ENCODE measurements at regions not wholly inside any gene's neighbourhood (a gene's known extent, or its start where the extent isn't known, plus 50 kb on each side); places are given as distances from the start of the nearest gene placed in this dataset.
"Not testable (repeated sequence)": the region's sequence is repeated elsewhere in the genome, so short reads cannot be mapped to it uniquely, and the experiment has no call there.

DNA sequence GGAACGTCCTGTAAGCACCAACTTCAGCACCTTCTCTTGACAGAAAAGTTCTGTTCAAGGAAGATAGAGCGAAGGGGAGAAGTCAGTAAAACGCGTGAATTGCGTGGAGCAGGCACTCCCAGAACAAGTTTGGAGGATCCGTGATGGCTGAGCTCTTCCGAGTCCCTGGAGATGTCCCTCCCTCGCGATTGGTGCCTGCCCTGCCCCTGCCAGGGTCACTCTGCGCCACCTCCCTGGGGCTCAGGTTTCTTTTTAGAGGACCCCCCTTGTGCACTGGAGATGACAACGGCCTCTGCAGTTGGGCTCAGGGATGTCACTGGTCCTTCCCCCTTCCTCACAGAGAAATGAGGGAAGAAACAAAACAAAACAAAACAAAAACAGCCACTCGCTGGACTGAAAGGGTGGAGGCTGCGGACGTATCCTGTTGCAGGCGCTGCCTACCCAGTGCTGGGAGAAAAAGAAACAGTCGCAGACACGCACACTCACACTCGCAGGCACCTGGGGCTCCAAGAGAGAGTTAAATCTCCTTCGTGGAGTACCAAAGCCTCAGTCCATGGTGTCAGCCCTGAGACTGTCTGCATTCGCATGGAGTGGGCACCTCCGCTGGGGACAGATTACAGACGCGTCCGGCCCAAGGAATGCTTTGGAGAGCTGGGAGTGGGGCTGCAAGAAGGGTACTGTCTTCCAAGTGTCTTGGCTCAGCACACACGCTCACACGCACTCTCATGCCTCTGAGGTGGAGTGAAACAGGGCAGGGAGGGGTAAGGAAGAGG lies 512.7 kb downstream of the SLCO4C1 start:
- DNase-seq (ENCODE audit: low read depth in 4 of 4, low spot score in 3 of 4) = peak in 1 of 4 donors; percentile 2

DNA sequence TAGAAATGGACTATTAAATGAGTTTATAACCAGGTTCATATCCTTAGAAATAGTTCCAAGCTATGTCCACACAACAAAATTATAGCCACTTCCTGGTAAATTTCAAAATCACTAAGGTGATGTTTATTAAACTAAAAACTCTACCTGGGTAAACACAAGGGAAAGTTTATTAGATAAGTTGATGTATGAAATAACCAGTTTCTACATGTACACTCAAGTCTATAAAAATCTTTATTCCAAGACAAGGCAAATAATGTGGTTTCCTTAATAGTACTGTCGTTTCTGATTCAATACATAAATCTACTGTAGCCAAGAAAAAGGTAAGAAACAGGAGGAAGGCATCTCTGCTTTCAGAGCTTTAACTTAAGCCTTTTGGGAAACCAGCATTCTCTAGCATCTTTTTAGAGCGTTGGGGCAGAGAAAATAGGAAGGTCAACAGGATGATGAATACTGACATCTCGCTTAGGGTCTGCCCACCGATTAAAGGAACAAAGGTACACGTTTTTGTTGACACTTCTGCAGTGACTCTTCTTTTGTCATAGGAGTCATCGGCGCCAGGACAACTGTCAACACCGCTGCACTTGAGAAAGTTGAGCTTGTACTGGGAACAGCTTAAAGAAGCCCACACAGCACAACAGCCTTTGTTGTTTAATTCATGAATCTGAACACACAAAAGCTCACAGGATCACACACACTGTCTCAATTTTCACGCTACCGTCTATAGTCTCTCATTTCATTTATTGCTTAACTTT lies 513.6 kb downstream of the SLCO4C1 start:
- no peak for DNase-seq (ENCODE audit: low read depth in 4 of 4, low spot score in 3 of 4)

GRCh38 chr5:101751105-101751504 lies 545.0 kb downstream of the SLCO4C1 start:
- no peak for DNase-seq (ENCODE audit: low read depth in 4 of 4, low spot score in 3 of 4)

GRCh38 chr5:101743000-101743399 lies 553.1 kb downstream of the SLCO4C1 start:
- DNase-seq (ENCODE audit: low read depth in 4 of 4, low spot score in 3 of 4) = not testable (repeated sequence)

DNA sequence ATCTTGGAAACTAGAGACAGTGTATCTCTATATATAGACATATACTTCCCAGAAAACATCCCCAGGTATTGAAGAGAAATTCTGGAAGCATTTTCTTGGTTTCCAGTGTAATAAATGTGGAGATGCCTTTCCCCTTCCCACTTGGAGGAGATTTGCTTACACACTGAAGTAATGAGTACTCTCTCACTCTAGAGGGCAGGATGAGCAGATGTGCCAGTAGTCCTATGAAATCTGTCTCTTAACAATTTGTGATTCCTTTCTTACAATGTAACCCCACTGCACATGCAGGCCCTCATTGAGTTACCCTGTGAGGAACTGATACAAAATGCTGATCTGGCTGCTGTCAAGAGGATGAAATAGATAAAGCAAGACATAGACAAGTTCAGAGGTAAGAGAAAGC lies 567.2 kb downstream of the SLCO4C1 start:
- no peak for DNase-seq (ENCODE audit: low read depth in 4 of 4, low spot score in 3 of 4)

DNA sequence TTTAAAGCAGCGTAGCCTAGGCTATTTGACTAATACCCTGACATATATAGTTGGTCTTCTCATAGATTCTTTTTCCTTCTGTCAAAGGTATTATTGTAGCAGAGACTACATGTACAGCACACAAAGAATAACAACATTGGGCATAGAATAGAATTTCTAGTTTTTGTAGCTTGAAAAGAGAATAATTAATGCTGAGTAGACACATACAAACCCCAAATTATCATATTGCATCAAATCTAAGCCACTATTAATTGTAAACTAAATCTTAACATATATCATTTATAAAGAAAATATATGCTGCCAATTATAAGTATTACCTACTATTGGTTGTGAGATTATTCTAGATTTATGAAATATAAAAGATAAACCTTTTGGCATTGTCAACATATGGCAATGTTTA lies 574.5 kb downstream of the SLCO4C1 start:
- DNase-seq (ENCODE audit: low read depth in 4 of 4, low spot score in 3 of 4) = no peak

GRCh38 chr5:101720033-101720432 lies 576.1 kb downstream of the SLCO4C1 start:
- no peak for DNase-seq (ENCODE audit: low read depth in 4 of 4, low spot score in 3 of 4)

DNA sequence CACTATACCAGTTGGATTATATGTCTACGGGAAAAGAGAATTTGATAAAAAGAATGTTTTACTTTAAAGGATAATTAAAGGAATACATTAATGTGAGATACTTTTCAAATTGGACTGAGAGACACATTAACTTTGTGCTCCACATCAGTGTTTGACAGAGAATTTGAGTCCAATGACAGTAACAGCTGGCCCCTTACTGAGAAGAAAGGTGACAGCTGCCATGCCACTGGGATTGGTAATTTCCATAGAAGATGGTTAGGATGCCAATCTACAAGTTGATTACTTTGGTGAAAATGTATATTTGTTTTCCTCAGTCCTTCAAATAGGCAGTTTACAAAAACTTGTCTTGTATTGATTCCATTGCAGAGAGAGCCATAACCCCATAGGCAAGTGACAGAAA lies 578.4 kb downstream of the SLCO4C1 start:
- no peak for DNase-seq (ENCODE audit: low read depth in 4 of 4, low spot score in 3 of 4)

GRCh38 chr5:101716941-101717340 lies 579.1 kb downstream of the SLCO4C1 start:
- DNase-seq (ENCODE audit: low read depth in 4 of 4, low spot score in 3 of 4) = no peak

DNA sequence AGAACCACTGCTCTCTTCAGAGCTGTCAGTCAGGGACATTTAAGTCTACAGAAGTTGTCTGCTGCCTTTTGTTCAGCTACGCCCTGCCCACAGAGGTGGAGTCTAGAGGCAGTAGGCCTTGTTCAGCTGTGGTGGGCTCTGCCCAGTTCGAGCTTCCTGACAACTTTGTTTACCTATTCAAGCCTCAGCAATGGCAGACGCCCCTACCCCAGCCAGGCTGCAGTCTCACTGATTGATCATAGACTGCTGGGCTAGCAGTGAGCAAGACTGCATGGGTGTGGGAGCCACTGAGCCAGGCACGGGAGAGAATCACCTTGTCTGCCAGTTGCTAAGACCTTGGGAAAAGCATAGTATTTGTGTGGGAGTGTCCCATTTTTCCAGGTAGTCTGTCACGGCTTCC lies 580.3 kb downstream of the SLCO4C1 start:
- not testable (repeated sequence) for DNase-seq (ENCODE audit: low read depth in 4 of 4, low spot score in 3 of 4)

GRCh38 chr5:101689306-101689705 lies 606.8 kb downstream of the SLCO4C1 start:
- no peak for DNase-seq (ENCODE audit: low read depth in 4 of 4, low spot score in 3 of 4)

DNA sequence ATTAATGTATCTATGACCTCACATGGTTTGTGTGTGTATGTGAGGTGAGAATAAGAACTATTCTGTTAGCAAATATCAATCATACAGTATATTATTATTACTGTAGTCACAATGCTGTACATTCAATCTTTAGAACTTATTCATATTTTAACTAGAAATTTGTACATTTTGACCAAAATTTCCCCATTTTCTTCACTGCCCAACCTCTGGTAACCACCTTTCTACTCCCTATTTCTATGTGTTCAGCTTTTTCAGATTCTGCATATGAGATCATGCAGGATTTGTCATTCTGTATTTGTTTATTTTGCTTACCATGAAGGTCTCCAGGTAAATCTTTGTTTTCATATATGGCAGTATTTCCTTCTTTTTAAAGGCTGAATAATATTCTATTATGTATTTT lies 607.9 kb downstream of the SLCO4C1 start:
- DNase-seq (ENCODE audit: low read depth in 4 of 4, low spot score in 3 of 4) = no peak

GRCh38 chr5:101687349-101687985 lies 608.6 kb downstream of the SLCO4C1 start:
- DNase-seq (ENCODE audit: low read depth in 4 of 4, low spot score in 3 of 4) = no peak

GRCh38 chr5:101686536-101687157 lies 609.4 kb downstream of the SLCO4C1 start:
- DNase-seq (ENCODE audit: low read depth in 4 of 4, low spot score in 3 of 4) = no peak

GRCh38 chr5:101679816-101680215 lies 616.3 kb downstream of the SLCO4C1 start:
- no peak for DNase-seq (ENCODE audit: low read depth in 4 of 4, low spot score in 3 of 4)

DNA sequence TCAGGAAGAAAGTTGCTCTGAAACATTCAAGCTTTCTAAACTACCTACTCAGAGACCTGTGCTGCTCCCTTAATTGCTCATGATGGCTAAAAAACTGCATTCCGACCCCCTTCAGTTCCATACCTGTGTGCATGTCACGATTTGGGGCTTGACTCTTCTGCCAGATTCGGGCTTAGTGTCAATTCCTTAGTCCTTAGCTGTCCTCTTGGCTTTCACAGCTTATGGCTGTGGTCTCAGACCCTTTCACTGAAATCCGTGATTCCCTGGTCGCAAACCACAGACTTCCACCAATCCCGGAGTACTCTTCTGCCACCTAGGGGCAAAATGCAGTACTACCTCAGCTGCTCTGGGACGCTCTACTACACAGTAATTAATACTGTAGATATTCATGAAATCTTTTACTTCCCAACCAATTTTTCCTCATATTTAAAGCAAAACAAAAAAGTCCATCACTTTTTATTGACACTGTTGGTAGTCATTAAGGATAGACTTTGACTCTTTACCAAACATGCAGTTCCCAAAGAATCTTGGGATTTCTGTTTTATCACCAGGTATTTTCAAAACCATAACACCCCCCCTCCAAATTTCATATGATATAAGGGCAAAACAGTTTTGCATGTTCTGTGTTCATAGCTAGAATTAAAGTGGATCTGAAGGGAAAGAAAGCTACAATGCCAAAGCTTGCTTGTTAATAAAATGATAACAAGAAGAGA lies 617.4 kb downstream of the SLCO4C1 start:
- DNase-seq (ENCODE audit: low read depth in 4 of 4, low spot score in 3 of 4) = peak; percentile 43 to 61 (median 52)

DNA sequence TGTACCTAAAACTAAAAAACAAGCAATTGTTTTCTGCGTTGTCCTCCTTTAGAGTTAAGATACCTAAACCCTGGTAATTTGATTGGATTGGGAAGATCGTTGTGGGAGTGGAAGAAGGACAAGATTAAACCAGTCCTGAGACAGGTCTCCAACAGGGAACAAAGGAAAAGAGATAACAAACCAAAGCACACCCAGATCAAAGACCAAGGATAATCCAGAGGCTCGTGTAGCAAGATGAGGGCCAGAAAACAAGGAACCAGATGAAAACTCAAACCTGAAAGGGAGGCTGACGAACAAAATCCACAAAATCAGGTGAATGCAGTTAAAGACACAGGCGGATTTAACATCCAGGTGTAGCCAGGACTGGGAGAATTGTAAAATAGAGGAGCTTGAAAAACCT lies 618.1 kb downstream of the SLCO4C1 start:
- no peak for DNase-seq (ENCODE audit: low read depth in 4 of 4, low spot score in 3 of 4)

- no peak for DNase-seq (ENCODE audit: low read depth in 4 of 4, low spot score in 3 of 4)
Observed at GRCh38 chr5:101676646-101677045, 619.4 kb downstream of the SLCO4C1 start.

GRCh38 chr5:101675510-101676219 lies 620.4 kb downstream of the SLCO4C1 start:
- no peak for DNase-seq (ENCODE audit: low read depth in 4 of 4, low spot score in 3 of 4)

- no peak for DNase-seq (ENCODE audit: low read depth in 4 of 4, low spot score in 3 of 4)
Observed at GRCh38 chr5:101673120-101673519, 623.0 kb downstream of the SLCO4C1 start.
